IMR-90 (cell line): ENCODE measurements at regions not wholly inside any gene's neighbourhood (a gene's known extent, or its start where the extent isn't known, plus 50 kb on each side); places are given as distances from the start of the nearest gene placed in this dataset.
A peak's percentile ranks its signal among the peaks of the same experiment; 100 is the strongest.

Source experiments
- ATAC-seq: fragments of 200-7000 bp; cut with Tn5 transposase; 2 replicates; pipeline ENCODE4 v1.9.1; 2020; ENCODE audit warnings: low read depth, mild to moderate bottlenecking, moderate library complexity
- BruUV-seq: library from RNA; stranded (reverse); fragments of 400-500 nt; replicated peaks from 2 replicates; lab custom pipeline; 2021; lab: Mats Ljungman, UMichigan
- CTCF ChIA-PET: fragments of 300-600 bp; formaldehyde crosslinking; extraction: SDS; loops from one replicate; lab custom pipeline; 2021; ENCODE audit warnings: antibody characterized with exemption; lab: Yijun Ruan, JAX
- POLR2A ChIA-PET: fragments of 300-600 bp; sonication (Branson Sonifier 250); formaldehyde crosslinking; loops from one replicate; lab custom pipeline; 2022; ENCODE audit warnings: antibody characterized with exemption; ENCODE audit not compliant: unreplicated experiment; lab: Charles Lee
- DNase-seq: peaks from one replicate; pipeline ENCODE4 v3.0.0; 2013
- H2AFZ ChIP-seq: replicated peaks from 2 replicates; pipeline ENCODE3; 2013; ENCODE audit warnings: low read length, mild to moderate bottlenecking; ENCODE audit not compliant: poor library complexity
- H2AK5ac ChIP-seq: 2 replicates; pipeline ENCODE4 v1.6.1; 2013; ENCODE audit warnings: low read depth, low read length, inconsistent platforms
- H2AK9ac ChIP-seq: replicated peaks from 2 replicates; pipeline ENCODE3; 2013; ENCODE audit warnings: mild to moderate bottlenecking, low read depth, low read length, moderate library complexity; ENCODE audit not compliant: poor library complexity
- H2BK120ac ChIP-seq: 2 replicates; pipeline ENCODE4 v1.6.1; 2013; ENCODE audit warnings: low read depth, low read length, inconsistent platforms
- H2BK15ac ChIP-seq: 3 replicates; pipeline ENCODE4 v1.6.1; 2013; ENCODE audit warnings: low read depth, low read length, inconsistent platforms
- H2BK20ac ChIP-seq: 2 replicates; pipeline ENCODE4 v1.6.1; 2013; ENCODE audit warnings: low read depth, mild to moderate bottlenecking, inconsistent platforms, low read length, moderate library complexity
- H2BK5ac ChIP-seq: 2 replicates; pipeline ENCODE4 v1.6.1; 2013; ENCODE audit warnings: mild to moderate bottlenecking, low read depth, low read length, inconsistent platforms; ENCODE audit not compliant: poor library complexity, severe bottlenecking
- H3K14ac ChIP-seq: replicated peaks from 2 replicates; pipeline ENCODE4 v1.6.1; 2013; ENCODE audit warnings: low read depth, low read length, inconsistent platforms
- H3K18ac ChIP-seq: 2 replicates; pipeline ENCODE4 v1.6.1; 2013; ENCODE audit warnings: low read depth, low read length, control low read depth
- H3K23ac ChIP-seq: 2 replicates; pipeline ENCODE4 v1.6.1; 2013; ENCODE audit warnings: low read depth, low read length, inconsistent platforms
- H3K27ac ChIP-seq: 2 replicates; pipeline ENCODE4 v1.5.1; 2013; ENCODE audit warnings: mild to moderate bottlenecking, control low read depth, low read length; ENCODE audit not compliant: insufficient read depth
- H3K27me3 ChIP-seq: 2 replicates; pipeline ENCODE4 v1.6.1; 2013; ENCODE audit warnings: low read length; ENCODE audit not compliant: control insufficient read depth, insufficient read depth
- H3K36me3 ChIP-seq: 2 replicates; pipeline ENCODE4 v1.6.1; 2013; ENCODE audit warnings: low read length, mixed read lengths; ENCODE audit not compliant: control insufficient read depth, insufficient read depth
- H3K4ac ChIP-seq: 2 replicates; pipeline ENCODE4 v1.6.1; 2013; ENCODE audit warnings: low read depth, low read length, inconsistent platforms
- H3K4me1 ChIP-seq: 2 replicates; pipeline ENCODE4 v1.6.1; 2013; ENCODE audit warnings: low read length, mixed read lengths; ENCODE audit not compliant: control insufficient read depth, insufficient read depth
- H3K4me2 ChIP-seq: 2 replicates; pipeline ENCODE4 v1.6.1; 2013; ENCODE audit warnings: low read depth, mild to moderate bottlenecking, control low read depth, low read length, moderate library complexity
- H3K4me3 ChIP-seq: 2 replicates; pipeline ENCODE4 v1.5.1; 2013; ENCODE audit warnings: low read depth, mild to moderate bottlenecking, control low read depth, low read length, moderate library complexity; ENCODE audit not compliant: insufficient read depth
- H3K56ac ChIP-seq: 2 replicates; pipeline ENCODE4 v1.6.1; 2013; ENCODE audit warnings: low read length, inconsistent platforms; ENCODE audit not compliant: insufficient read depth; ENCODE audit errors: extremely low read depth
- H3K79me1 ChIP-seq, 2 experiments: 2 replicates each; pipeline ENCODE4 v1.6.1; 2013; ENCODE audit warnings: low read length in 2 of 2, inconsistent platforms in 1 of 2, low read depth in 1 of 2
- H3K9ac ChIP-seq: 2 replicates; pipeline ENCODE4 v1.6.1; 2013; ENCODE audit warnings: low read depth, low read length, control low read depth
- H3K9me1 ChIP-seq: 2 replicates; pipeline ENCODE4 v1.6.1; 2013; ENCODE audit warnings: low read length, inconsistent platforms; ENCODE audit not compliant: insufficient read depth
- H3K9me3 ChIP-seq: 2 replicates; pipeline ENCODE4 v1.6.1; 2013; ENCODE audit warnings: low read length; ENCODE audit not compliant: control insufficient read depth, insufficient read depth
- H4K20me1 ChIP-seq: 2 replicates; pipeline ENCODE4 v1.6.1; 2013; ENCODE audit warnings: low read length, inconsistent platforms; ENCODE audit not compliant: insufficient read depth
- H4K5ac ChIP-seq: 2 replicates; pipeline ENCODE4 v1.6.1; 2013; ENCODE audit warnings: mild to moderate bottlenecking, low read depth, low read length, control low read depth
- H4K8ac ChIP-seq, 2 experiments: 2 replicates each; pipeline ENCODE4 v1.6.1; 2013; ENCODE audit warnings: low read depth in 2 of 2, low read length in 2 of 2, control low read depth in 1 of 2, inconsistent platforms in 1 of 2
- H4K91ac ChIP-seq: 2 replicates; pipeline ENCODE4 v1.6.1; 2013; ENCODE audit warnings: low read depth, low read length, inconsistent platforms; ENCODE audit not compliant: insufficient read depth
- BHLHE40 ChIP-seq: fragments of 150-350 bp; IDR thresholded peaks from 2 replicates; pipeline ENCODE4 v1.6.1; 2016; ENCODE audit warnings: mild to moderate bottlenecking, low read depth, low read length
- CEBPB ChIP-seq: IDR thresholded peaks from 2 replicates; pipeline ENCODE4 v1.6.1; 2012; ENCODE audit warnings: low read depth, low read length, improper control_type of control experiment
- CHD1 ChIP-seq: IDR thresholded peaks from 2 replicates; pipeline ENCODE4 v1.6.1; 2012; ENCODE audit warnings: low read depth, low read length, improper control_type of control experiment
- CTCF ChIP-seq: conservative IDR thresholded peaks from 2 replicates; pipeline ENCODE4 v1.5.1; 2012; ENCODE audit warnings: mild to moderate bottlenecking, low read depth, low read length, improper control_type of control experiment
- FOS ChIP-seq: fragments of 150-350 bp; IDR thresholded peaks from 2 replicates; pipeline ENCODE4 v1.6.1; 2016; ENCODE audit warnings: low read depth, low read length
- MAFK ChIP-seq: IDR thresholded peaks from 2 replicates; pipeline ENCODE4 v1.6.1; 2012; ENCODE audit warnings: low read depth, low read length, improper control_type of control experiment
- MAZ ChIP-seq: IDR thresholded peaks from 2 replicates; pipeline ENCODE4 v1.6.1; 2012; ENCODE audit warnings: low read depth, mild to moderate bottlenecking, low read length, improper control_type of control experiment, moderate library complexity, borderline replicate concordance
- MXI1 ChIP-seq: IDR thresholded peaks from 2 replicates; pipeline ENCODE4 v1.6.1; 2012; ENCODE audit warnings: low read depth, mild to moderate bottlenecking, low read length, moderate library complexity, borderline replicate concordance
- NFE2L2 ChIP-seq: fragments of 150-350 bp; IDR thresholded peaks from 2 replicates; pipeline ENCODE4 v1.6.1; 2016; ENCODE audit warnings: low read depth, mild to moderate bottlenecking, low read length
- POLR2A ChIP-seq: IDR thresholded peaks from 2 replicates; pipeline ENCODE4 v1.6.1; 2012; ENCODE audit warnings: mild to moderate bottlenecking, low read depth, low read length
- RAD21 ChIP-seq: IDR thresholded peaks from 2 replicates; pipeline ENCODE4 v1.6.1; 2012; ENCODE audit warnings: low read length, improper control_type of control experiment
- RCOR1 ChIP-seq: IDR thresholded peaks from 2 replicates; pipeline ENCODE4 v1.6.1; 2012; ENCODE audit warnings: mild to moderate bottlenecking, low read length, improper control_type of control experiment; ENCODE audit not compliant: insufficient replicate concordance
- RFX5 ChIP-seq: IDR thresholded peaks from 2 replicates; pipeline ENCODE4 v1.8.0; 2012; ENCODE audit warnings: low read depth, mild to moderate bottlenecking, low read length, moderate library complexity
- SMC3 ChIP-seq: fragments of 150-350 bp; IDR thresholded peaks from 2 replicates; pipeline ENCODE4 v1.6.1; 2016; ENCODE audit warnings: low read depth, mild to moderate bottlenecking, antibody characterized with exemption, low read length, moderate library complexity
- WGBS, 2 experiments: methylation state at CpG; one replicate each; pipeline versions ENCODE4 v1.1.5 to v1.1.7; 2013; ENCODE audit warnings: missing lambda C conversion rate in 2 of 2; ENCODE audit not compliant: insufficient read length in 1 of 2; ENCODE audit errors: extremely low coverage in 2 of 2; 5-methylcytosine and 5-hydroxymethylcytosine counted together
- dilution Hi-C: fragments of 300-500 bp; cut with HindIII; formaldehyde crosslinking; loops from one replicate; pipeline ENCODE4 v1.14.3; 2018; ENCODE audit warnings: low sequenced_read_pairs; ENCODE audit not compliant: unreplicated experiment
- in situ Hi-C: fragments of 300-500 bp; cut with MboI; formaldehyde crosslinking; loops from 3 replicates; pipeline ENCODE4 v1.14.3; 2019; ENCODE audit warnings: low sequenced_read_pairs, inconsistent platforms, mixed read lengths
- intact Hi-C: fragments of 100-400 bp; cut with micrococcal nuclease; formaldehyde crosslinking; loops from 2 replicates; pipeline ENCODE4 v1.10.0; 2022
- TF ChIP-seq, protein P1 (sequence below): fragments of 150-350 bp; IDR thresholded peaks from 2 replicates; pipeline ENCODE4 v1.6.1; 2016; ENCODE audit warnings: low read depth, mild to moderate bottlenecking, low read length, moderate library complexity, borderline replicate concordance
- TF ChIP-seq, protein P2 (sequence below): fragments of 150-350 bp; IDR thresholded peaks from 2 replicates; pipeline ENCODE4 v1.6.1; 2017; ENCODE audit warnings: mild to moderate bottlenecking, antibody characterized with exemption, low read length, low read depth

DNA sequence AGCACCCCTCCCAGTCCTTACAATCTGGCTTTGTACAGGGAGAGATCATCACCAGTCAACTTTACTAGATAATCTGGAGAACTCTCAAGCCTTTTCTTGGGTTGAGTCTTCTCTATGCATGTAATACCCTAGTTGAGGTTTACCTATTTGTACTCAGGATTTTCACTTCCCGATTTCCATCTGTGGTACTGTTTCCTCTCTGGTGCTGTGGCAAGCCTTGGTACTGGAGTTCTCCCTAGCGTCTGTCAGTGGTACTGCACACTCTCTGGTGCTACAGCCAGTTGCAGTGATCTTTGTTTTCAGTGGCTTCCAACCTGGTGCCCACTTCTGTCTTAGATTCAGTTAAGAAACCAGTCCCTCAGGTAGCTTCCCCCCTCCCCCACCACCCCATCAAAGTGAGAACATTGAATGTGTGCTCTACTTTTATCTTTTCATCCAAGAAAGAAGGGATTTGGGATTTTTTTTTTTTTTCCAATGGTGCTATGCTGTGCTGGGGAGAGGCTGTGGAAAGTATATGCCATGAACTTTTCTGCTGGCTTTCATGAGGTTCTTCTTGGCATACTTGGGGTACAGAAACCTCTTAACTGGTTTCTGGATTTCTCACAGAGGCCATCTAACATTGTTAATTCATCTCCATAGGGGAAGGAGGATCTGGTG is 69.4 kb upstream of the EVL start:
- Histone ChIP-seq H2BK5ac (peak overlapping the region; percentile 45), H4K5ac (peak overlapping the region; percentile 40; the same call in 1 of the 2 replicates), H3K9ac (no peak overlapping the region), H3K4ac (no peak overlapping the region), H2AK5ac (no peak overlapping the region), H3K23ac (no peak overlapping the region), H2BK20ac (no peak overlapping the region), H3K4me1 (peaks cover 11% of the 10 kb centered on the region), H3K4me2 (no peak overlapping the region), H3K18ac (no peak overlapping the region), H4K20me1 (peaks cover 3% of the 10 kb centered on the region; the same call in 1 of the 2 replicates), H4K8ac (no peak overlapping the region), H2AFZ (no peak overlapping the region), H3K9me3 (no peaks in the 10 kb centered on the region), H2AK9ac (no peak overlapping the region), H3K14ac (no peak overlapping the region), H3K9me1 (no peaks in the 10 kb centered on the region; the same call in none of the 2 replicates), H3K27ac (no peak overlapping the region), H3K27me3 (no peaks in the 10 kb centered on the region), H3K56ac (no peak overlapping the region), H3K79me1 (peaks cover 0 to 26% of the 10 kb centered on the region in 2 experiments; a peak in 2 of 4 replicates), H3K4me3 (no peak overlapping the region), H2BK120ac (0 out of 2 replicates have a peak overlapping the region, but pooled peaks have one; percentile 38), H3K36me3 (no peaks in the 10 kb centered on the region), H2BK15ac (no peak overlapping the region), H4K91ac (no peak overlapping the region)
- DNase-seq: peak; percentile 54
- ChIA-PET CTCF (no interaction called here), POLR2A (no interaction called here)
- dilution Hi-C loops (no loop called here), in situ Hi-C loops (no loop called here), intact Hi-C loops (no loop called here)
- TF ChIP-seq SMC3: peak; percentile 34
- TF ChIP-seq, protein P1, sequence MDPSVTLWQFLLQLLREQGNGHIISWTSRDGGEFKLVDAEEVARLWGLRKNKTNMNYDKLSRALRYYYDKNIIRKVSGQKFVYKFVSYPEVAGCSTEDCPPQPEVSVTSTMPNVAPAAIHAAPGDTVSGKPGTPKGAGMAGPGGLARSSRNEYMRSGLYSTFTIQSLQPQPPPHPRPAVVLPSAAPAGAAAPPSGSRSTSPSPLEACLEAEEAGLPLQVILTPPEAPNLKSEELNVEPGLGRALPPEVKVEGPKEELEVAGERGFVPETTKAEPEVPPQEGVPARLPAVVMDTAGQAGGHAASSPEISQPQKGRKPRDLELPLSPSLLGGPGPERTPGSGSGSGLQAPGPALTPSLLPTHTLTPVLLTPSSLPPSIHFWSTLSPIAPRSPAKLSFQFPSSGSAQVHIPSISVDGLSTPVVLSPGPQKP: no peak
- peak; percentile 47 for TF ChIP-seq RAD21
- TF ChIP-seq, protein P2, sequence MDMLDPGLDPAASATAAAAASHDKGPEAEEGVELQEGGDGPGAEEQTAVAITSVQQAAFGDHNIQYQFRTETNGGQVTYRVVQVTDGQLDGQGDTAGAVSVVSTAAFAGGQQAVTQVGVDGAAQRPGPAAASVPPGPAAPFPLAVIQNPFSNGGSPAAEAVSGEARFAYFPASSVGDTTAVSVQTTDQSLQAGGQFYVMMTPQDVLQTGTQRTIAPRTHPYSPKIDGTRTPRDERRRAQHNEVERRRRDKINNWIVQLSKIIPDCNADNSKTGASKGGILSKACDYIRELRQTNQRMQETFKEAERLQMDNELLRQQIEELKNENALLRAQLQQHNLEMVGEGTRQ: no peak
- no peak for TF ChIP-seq MAFK
- no peak for TF ChIP-seq CHD1
- TF ChIP-seq CTCF: peak; percentile 51
- no peak for TF ChIP-seq RCOR1
- TF ChIP-seq MXI1: no peak
- TF ChIP-seq BHLHE40: no peak
- TF ChIP-seq NFE2L2: no peak
- no peak for TF ChIP-seq MAZ
- no peak for TF ChIP-seq CEBPB
- TF ChIP-seq RFX5: no peak
- TF ChIP-seq FOS: no peak
- TF ChIP-seq POLR2A: no peak
- WGBS, 2 experiments: 47% methylated on average over 2 of the region's 2 CpGs; no CpG with 5 or more reads in 1 of the 2 experiments
- no TSS peak for BruUV-seq
- peak; percentile 53; the same call in 1 of the 2 replicates for ATAC-seq
